Endothelial cell (in vitro differentiated cells): ENCODE measurements at regions not wholly inside any gene's neighbourhood (a gene's known extent, or its start where the extent isn't known, plus 50 kb on each side); places are given as distances from the start of the nearest gene placed in this dataset.

ENCODE experiments used
- DNase-seq: peaks from one replicate; pipeline ENCODE4 v3.0.0; 2021; ENCODE audit warnings: low spot score
- H3K27ac Mint-ChIP-seq: one replicate; pipeline ENCODE4 v1.8.0; 2021; ENCODE audit warnings: mixed read lengths, inconsistent platforms; ENCODE audit not compliant: unreplicated experiment
- H3K27me3 Mint-ChIP-seq: one replicate; pipeline ENCODE4 v1.8.0; 2021; ENCODE audit warnings: mild to moderate bottlenecking, moderate library complexity, mixed read lengths, inconsistent platforms; ENCODE audit not compliant: unreplicated experiment
- H3K36me3 Mint-ChIP-seq: one replicate; pipeline ENCODE4 v1.8.0; 2021; ENCODE audit warnings: mild to moderate bottlenecking, low read depth, mixed read lengths, inconsistent platforms; ENCODE audit not compliant: unreplicated experiment
- H3K4me1 Mint-ChIP-seq: one replicate; pipeline ENCODE4 v1.8.0; 2021; ENCODE audit warnings: mild to moderate bottlenecking, mixed read lengths, inconsistent platforms; ENCODE audit not compliant: unreplicated experiment
- H3K4me3 Mint-ChIP-seq: one replicate; pipeline ENCODE4 v1.8.0; 2021; ENCODE audit warnings: mild to moderate bottlenecking, mixed read lengths, inconsistent platforms; ENCODE audit not compliant: unreplicated experiment
- H3K9me3 Mint-ChIP-seq: one replicate; pipeline ENCODE4 v1.8.0; 2021; ENCODE audit warnings: mixed read lengths, inconsistent platforms; ENCODE audit not compliant: unreplicated experiment
- CTCF ChIP-seq: fragments of 200-600 bp; sonication (generic); IDR thresholded peaks from one replicate; pipeline ENCODE4 v1.5.0; 2021; ENCODE audit warnings: antibody characterized with exemption; ENCODE audit not compliant: unreplicated experiment

- no peak for TF ChIP-seq CTCF
- no peak overlapping the region for H3K4me3 Mint-ChIP-seq
- no peak overlapping the region for H3K27ac Mint-ChIP-seq
- no peaks in the 10 kb centered on the region for H3K9me3 Mint-ChIP-seq
- DNase-seq: no peak
- no peaks in the 10 kb centered on the region for H3K36me3 Mint-ChIP-seq
- H3K4me1 Mint-ChIP-seq: no peaks in the 10 kb centered on the region
- no peaks in the 10 kb centered on the region for H3K27me3 Mint-ChIP-seq
Observed at GRCh38 chr10:106198275-106198674, 966.2 kb downstream of the SORCS1 start.

- Mint-ChIP-seq H3K36me3 (no peaks in the 10 kb centered on the region), H3K9me3 (no peaks in the 10 kb centered on the region), H3K27ac (no peak overlapping the region), H3K27me3 (no peaks in the 10 kb centered on the region), H3K4me1 (peaks cover 6% of the 10 kb centered on the region), H3K4me3 (no peak overlapping the region)
- TF ChIP-seq CTCF: peak; percentile 55
- peak; percentile 58 for DNase-seq
Observed at GRCh38 chr10:106189292-106189691, 975.2 kb downstream of the SORCS1 start.

- Mint-ChIP-seq H3K27me3 (no peaks in the 10 kb centered on the region), H3K4me3 (no peak overlapping the region), H3K9me3 (no peaks in the 10 kb centered on the region), H3K36me3 (no peaks in the 10 kb centered on the region), H3K4me1 (peaks cover 9% of the 10 kb centered on the region), H3K27ac (no peak overlapping the region)
- TF ChIP-seq CTCF: no peak
- DNase-seq: no peak
Observed at GRCh38 chr10:106185951-106186350, 978.6 kb downstream of the SORCS1 start.

- Mint-ChIP-seq H3K36me3 (no peaks in the 10 kb centered on the region), H3K27ac (no peak overlapping the region), H3K4me1 (peaks cover 3% of the 10 kb centered on the region), H3K9me3 (no peaks in the 10 kb centered on the region), H3K4me3 (no peak overlapping the region), H3K27me3 (no peaks in the 10 kb centered on the region)
- no peak for DNase-seq
- no peak for TF ChIP-seq CTCF
Observed at GRCh38 chr10:106183041-106183440, 981.5 kb downstream of the SORCS1 start.

GRCh38 chr10:106182542-106182941 lies 982.0 kb downstream of the SORCS1 start:
- Mint-ChIP-seq H3K4me3 (no peak overlapping the region), H3K36me3 (no peaks in the 10 kb centered on the region), H3K4me1 (peaks cover 3% of the 10 kb centered on the region), H3K9me3 (no peaks in the 10 kb centered on the region), H3K27me3 (no peaks in the 10 kb centered on the region), H3K27ac (no peak overlapping the region)
- no peak for DNase-seq
- no peak for TF ChIP-seq CTCF
